ENCODE measurements at regions not wholly inside any gene's neighbourhood (a gene's known extent, or its start where the extent isn't known, plus 50 kb on each side); places are given as distances from the start of the nearest gene placed in this dataset.
"Not testable (repeated sequence)": the region's sequence is repeated elsewhere in the genome, so short reads cannot be mapped to it uniquely, and the experiment has no call there.

DNA sequence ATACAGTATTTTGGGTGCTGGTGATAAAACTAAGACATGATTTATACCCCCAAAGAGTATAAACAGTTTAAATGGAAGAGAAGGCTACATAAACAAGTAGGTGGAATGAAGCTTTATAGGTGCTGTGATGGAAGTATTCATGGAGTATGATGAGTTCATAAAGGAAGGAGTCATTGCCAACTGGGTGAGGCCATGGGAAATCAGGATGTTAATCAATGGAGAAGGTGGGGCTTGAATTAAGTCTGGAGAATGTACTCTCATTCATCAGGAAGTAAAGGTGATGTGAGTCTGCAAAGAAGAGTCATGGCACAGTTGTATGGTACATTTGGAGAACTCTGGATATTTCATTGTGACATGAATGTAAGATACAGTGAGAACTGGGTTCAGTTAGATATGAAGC, 147.5 kb upstream of the MME start:
- Histone ChIP-seq H3K4me1 (no peaks in the 10 kb centered on the region), H3K36me3 (no peaks in the 10 kb centered on the region), H3K4me3 (no peak overlapping the region), H3K4me2 (no peak overlapping the region), H3K9me3 (replicated peaks in 1 of 11) (no peaks in the 10 kb centered on the region), H4K20me1 (no peaks in the 10 kb centered on the region), H3K27ac (no peak overlapping the region), H3K9ac (no peak overlapping the region), H3K27me3 (no peaks in the 10 kb centered on the region)
- no peak for TF ChIP-seq Cebpa-rat (IDR thresholded peaks at IDR 0.05)

GRCh38 chr3:154931484-154931883, 148.6 kb upstream of the MME start:
- no peak overlapping the region for H3K4me3 ChIP-seq
- H3K27ac ChIP-seq: no peak overlapping the region
- no peaks in the 10 kb centered on the region for H3K36me3 ChIP-seq
- H4K20me1 ChIP-seq: no peaks in the 10 kb centered on the region
- H3K27me3 ChIP-seq: no peaks in the 10 kb centered on the region
- TF ChIP-seq Cebpa-rat (IDR thresholded peaks at IDR 0.05): no peak
- H3K4me1 ChIP-seq: no peaks in the 10 kb centered on the region
- H3K9me3 ChIP-seq (replicated peaks in 1 of 11): no peaks in the 10 kb centered on the region
- H3K4me2 ChIP-seq: no peak overlapping the region
- no peak overlapping the region for H3K9ac ChIP-seq

DNA sequence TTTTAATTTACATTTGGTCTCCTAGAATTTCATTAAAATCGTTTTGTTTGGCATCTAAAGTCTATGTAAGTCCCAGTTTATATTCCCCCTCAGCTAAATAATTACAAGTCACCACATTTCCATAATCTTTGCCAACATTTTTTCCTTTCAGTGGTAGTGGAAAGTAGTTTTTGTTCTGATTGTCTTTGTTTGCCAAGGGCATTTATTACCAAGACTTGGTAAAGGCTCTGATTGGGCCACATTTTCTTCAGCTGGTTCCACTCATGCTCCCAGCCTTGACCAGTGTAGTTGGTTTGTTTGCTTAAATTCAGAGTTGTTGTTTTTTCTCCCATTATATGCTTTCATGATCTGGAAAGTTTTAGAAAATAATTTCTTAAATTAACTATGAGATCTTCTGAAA, 153.4 kb upstream of the MME start:
- no peaks in the 10 kb centered on the region for H3K36me3 ChIP-seq
- no peak for TF ChIP-seq Cebpa-rat (IDR thresholded peaks at IDR 0.05)

DNA sequence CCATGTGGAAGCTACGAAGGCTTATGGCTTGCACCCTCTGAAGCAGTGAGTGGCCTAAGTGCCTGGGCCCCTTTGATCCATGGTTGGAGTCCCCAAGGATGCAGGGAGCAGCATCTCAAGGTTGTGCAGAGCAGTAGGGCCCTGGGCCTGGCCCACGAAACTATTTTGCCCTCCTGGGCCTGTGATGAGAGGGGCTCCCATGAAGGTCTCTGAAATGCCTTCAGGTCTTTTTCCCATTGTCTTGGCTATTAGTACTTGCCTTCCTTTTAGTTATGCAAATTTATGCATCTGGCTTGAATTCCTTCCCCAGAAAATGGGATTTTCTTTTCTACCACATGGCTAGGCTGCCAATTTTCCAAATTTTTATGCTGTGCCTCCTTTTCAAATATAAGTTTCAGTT, 158.8 kb upstream of the MME start:
- no peak for TF ChIP-seq Cebpa-rat (IDR thresholded peaks at IDR 0.05)

More for the DNA sequence above, 153.4 kb upstream of the MME start:
- no peak overlapping the region for H3K4me3 ChIP-seq
- H3K27me3 ChIP-seq: no peaks in the 10 kb centered on the region
- H3K9ac ChIP-seq: no peak overlapping the region
- no peak overlapping the region for H3K4me2 ChIP-seq
- no peak overlapping the region for H3K27ac ChIP-seq
- peaks cover 0 to 7% (median 3%) of the 10 kb centered on the region in 11 experiments; a peak in 11 of 22 replicates for H3K9me3 ChIP-seq (replicated peaks in 1 of 11)
- no peaks in the 10 kb centered on the region for H3K4me1 ChIP-seq
- no peaks in the 10 kb centered on the region for H4K20me1 ChIP-seq

DNA sequence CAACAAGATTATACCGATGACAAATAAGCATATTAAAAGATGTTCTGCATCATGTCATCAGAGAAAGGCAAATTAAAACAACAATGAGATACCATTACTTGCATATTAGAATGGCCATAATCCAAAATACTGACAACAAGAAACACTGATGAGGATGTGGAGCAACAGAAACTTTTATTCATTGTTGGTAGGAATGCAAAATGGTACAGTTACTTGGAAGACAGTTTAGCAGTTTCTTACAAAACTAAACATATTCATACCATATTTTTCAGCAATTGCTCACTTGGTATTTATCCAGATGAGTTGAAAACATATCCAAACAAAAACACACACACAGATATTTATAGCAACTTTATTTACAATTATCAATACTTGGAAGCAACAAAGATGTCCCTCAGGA, 160.9 kb upstream of the MME start:
- Histone ChIP-seq H3K4me1 (no peaks in the 10 kb centered on the region), H3K27ac (no peak overlapping the region), H3K27me3 (no peaks in the 10 kb centered on the region), H3K9me3 (replicated peaks in 1 of 11) (peaks cover 18 to 38% (median 30%) of the 10 kb centered on the region in 11 experiments; a peak in 21 of 22 replicates), H3K36me3 (no peaks in the 10 kb centered on the region), H3K9ac (no peak overlapping the region), H4K20me1 (no peaks in the 10 kb centered on the region), H3K4me2 (no peak overlapping the region), H3K4me3 (no peak overlapping the region)
- TF ChIP-seq Cebpa-rat (IDR thresholded peaks at IDR 0.05): no peak

More for the DNA sequence above, 158.8 kb upstream of the MME start:
- Histone ChIP-seq H3K4me3 (no peak overlapping the region), H3K36me3 (no peaks in the 10 kb centered on the region), H3K9me3 (replicated peaks in 1 of 11) (peaks cover 15 to 24% (median 19%) of the 10 kb centered on the region in 11 experiments; a peak in 21 of 22 replicates), H3K4me2 (no peak overlapping the region), H3K27me3 (no peaks in the 10 kb centered on the region), H3K27ac (no peak overlapping the region), H3K9ac (no peak overlapping the region), H3K4me1 (no peaks in the 10 kb centered on the region), H4K20me1 (no peaks in the 10 kb centered on the region)

- Histone ChIP-seq H4K20me1 (no peaks in the 10 kb centered on the region), H3K4me2 (no peak overlapping the region), H3K9ac (no peak overlapping the region), H3K27me3 (no peaks in the 10 kb centered on the region), H3K4me3 (no peak overlapping the region), H3K9me3 (replicated peaks in 1 of 11) (0 out of 22 replicates have a peak, but pooled peaks cover 0 to 4% (median 0%) of the 10 kb centered on the region in 11 experiments), H3K36me3 (no peaks in the 10 kb centered on the region), H3K27ac (no peak overlapping the region), H3K4me1 (no peaks in the 10 kb centered on the region)
- no peak for TF ChIP-seq Cebpa-rat (IDR thresholded peaks at IDR 0.05)
Measured at GRCh38 chr3:154904328-154904727, 175.8 kb upstream of the MME start.

GRCh38 chr3:154902495-154902894, 177.6 kb upstream of the MME start:
- H3K9me3 ChIP-seq (replicated peaks in 1 of 11); H4K20me1 ChIP-seq: not testable (repeated sequence)

GRCh38 chr3:154901278-154901677, 178.8 kb upstream of the MME start:
- no peaks in the 10 kb centered on the region for H3K4me1 ChIP-seq
- H3K9me3 ChIP-seq (replicated peaks in 1 of 11): no peaks in the 10 kb centered on the region
- H3K27me3 ChIP-seq: no peaks in the 10 kb centered on the region
- no peak overlapping the region for H3K9ac ChIP-seq
- no peak for TF ChIP-seq Cebpa-rat (IDR thresholded peaks at IDR 0.05)
- no peaks in the 10 kb centered on the region for H3K36me3 ChIP-seq
- H4K20me1 ChIP-seq: no peaks in the 10 kb centered on the region
- H3K27ac ChIP-seq: no peak overlapping the region
- no peak overlapping the region for H3K4me2 ChIP-seq
- H3K4me3 ChIP-seq: no peak overlapping the region

More at GRCh38 chr3:154902495-154902894, 177.6 kb upstream of the MME start:
- not testable (repeated sequence) for H3K4me3 ChIP-seq, H3K36me3 ChIP-seq, H3K27ac ChIP-seq, H3K9ac ChIP-seq, H3K27me3 ChIP-seq, H3K4me1 ChIP-seq, H3K4me2 ChIP-seq

DNA sequence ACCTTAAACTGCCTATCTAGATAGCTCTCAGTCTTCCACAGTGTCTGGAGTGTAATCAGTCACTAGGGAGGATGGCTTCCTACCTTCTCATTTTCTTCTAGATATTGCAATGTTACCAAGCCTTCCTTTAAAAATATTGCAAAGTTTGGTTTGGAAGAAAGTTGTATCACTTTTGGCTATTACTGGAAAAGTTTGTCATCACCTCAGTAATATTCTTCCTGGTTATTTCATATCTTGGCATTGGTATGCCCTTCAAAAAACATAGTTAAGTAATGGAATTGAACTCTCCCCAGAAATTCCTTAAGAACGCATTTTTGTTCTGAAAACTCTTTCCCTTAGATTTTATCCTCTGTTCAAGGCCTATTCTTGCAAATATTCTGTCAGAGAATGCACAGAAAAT, 179.3 kb upstream of the MME start:
- H3K9me3 ChIP-seq (replicated peaks in 1 of 11): no peaks in the 10 kb centered on the region
- H3K9ac ChIP-seq: no peak overlapping the region
- no peaks in the 10 kb centered on the region for H3K4me1 ChIP-seq
- H3K27ac ChIP-seq: no peak overlapping the region
- no peak for TF ChIP-seq Cebpa-rat (IDR thresholded peaks at IDR 0.05)
- H3K4me2 ChIP-seq: no peak overlapping the region
- no peaks in the 10 kb centered on the region for H3K27me3 ChIP-seq
- no peaks in the 10 kb centered on the region for H3K36me3 ChIP-seq
- H4K20me1 ChIP-seq: no peaks in the 10 kb centered on the region
- H3K4me3 ChIP-seq: no peak overlapping the region

DNA sequence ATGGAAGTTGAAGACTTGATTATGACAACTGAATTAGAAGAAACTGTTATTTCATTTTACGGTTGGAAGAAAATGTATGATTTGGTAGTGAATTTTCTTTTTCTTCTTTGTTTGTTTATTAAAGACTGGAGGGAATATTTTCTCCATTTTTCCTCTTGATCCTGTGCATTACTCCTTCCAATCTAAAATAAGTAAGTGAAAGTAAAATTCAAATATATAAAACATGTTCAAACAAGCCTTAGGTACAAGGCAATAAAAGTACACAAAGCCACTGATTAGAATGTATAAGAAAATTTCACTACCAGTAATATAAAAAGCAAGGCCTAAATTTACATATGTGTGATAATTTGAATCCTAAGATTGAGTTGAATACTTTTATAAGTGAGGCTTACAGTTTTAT, 181.2 kb upstream of the MME start:
- Histone ChIP-seq H3K27ac (no peak overlapping the region), H3K4me2 (no peak overlapping the region), H4K20me1 (no peaks in the 10 kb centered on the region), H3K27me3 (no peaks in the 10 kb centered on the region), H3K9ac (no peak overlapping the region), H3K4me1 (no peaks in the 10 kb centered on the region), H3K9me3 (replicated peaks in 1 of 11) (no peaks in the 10 kb centered on the region), H3K36me3 (no peaks in the 10 kb centered on the region), H3K4me3 (no peak overlapping the region)
- TF ChIP-seq Cebpa-rat (IDR thresholded peaks at IDR 0.05): no peak

GRCh38 chr3:154898443-154898842, 181.7 kb upstream of the MME start:
- Histone ChIP-seq H3K9me3 (replicated peaks in 1 of 11) (no peaks in the 10 kb centered on the region), H3K4me3 (no peak overlapping the region), H3K4me1 (no peaks in the 10 kb centered on the region), H3K36me3 (no peaks in the 10 kb centered on the region), H3K4me2 (no peak overlapping the region), H4K20me1 (no peaks in the 10 kb centered on the region), H3K27ac (no peak overlapping the region), H3K27me3 (no peaks in the 10 kb centered on the region), H3K9ac (no peak overlapping the region)
- TF ChIP-seq Cebpa-rat (IDR thresholded peaks at IDR 0.05): no peak

Data from BLaER1 treated with 17β-estradiol and CSF1 and Interleukin-3, amounts not matched to agents 10 nM and 100 nM (cell line).